Endodermal cell (in vitro differentiated cells): ENCODE measurements at regions not wholly inside any gene's neighbourhood (a gene's known extent, or its start where the extent isn't known, plus 50 kb on each side); places are given as distances from the start of the nearest gene placed in this dataset.

Experiments
- DNase-seq: peaks from one replicate; pipeline ENCODE4 v3.0.0-alpha.2; 2017
- H3K27ac ChIP-seq: 2 replicates; pipeline ENCODE4 v1.5.1; 2013; ENCODE audit warnings: mild to moderate bottlenecking, low read depth, low read length, moderate library complexity
- H3K27me3 ChIP-seq: 2 replicates; pipeline ENCODE4 v1.6.1; 2013; ENCODE audit warnings: mild to moderate bottlenecking, low read length, moderate library complexity; ENCODE audit not compliant: insufficient read depth, control insufficient read depth, poor library complexity, severe bottlenecking
- H3K36me3 ChIP-seq: 2 replicates; pipeline ENCODE4 v1.7.0; 2013; ENCODE audit warnings: mild to moderate bottlenecking, low read length, moderate library complexity; ENCODE audit not compliant: control insufficient read depth, insufficient read depth
- H3K4me1 ChIP-seq: one replicate; pipeline ENCODE4 v1.7.0; 2013; ENCODE audit warnings: low read length; ENCODE audit not compliant: control insufficient read depth, insufficient read depth
- H3K4me3 ChIP-seq: 2 replicates; pipeline ENCODE4 v1.5.1; 2013; ENCODE audit warnings: mild to moderate bottlenecking, low read length, moderate library complexity
- H3K9ac ChIP-seq: 2 replicates; pipeline ENCODE4 v1.6.1; 2013; ENCODE audit warnings: mild to moderate bottlenecking, low read length, moderate library complexity; ENCODE audit not compliant: poor library complexity, severe bottlenecking; ENCODE audit errors: extremely low read depth
- H3K9me3 ChIP-seq: 2 replicates; pipeline ENCODE4 v1.6.1; 2013; ENCODE audit warnings: mild to moderate bottlenecking, low read length, moderate library complexity; ENCODE audit not compliant: control insufficient read depth
- H3K27ac Mint-ChIP-seq: 2 replicates; pipeline ENCODE4 v1.8.0; 2020; ENCODE audit warnings: mixed read lengths
- H3K27me3 Mint-ChIP-seq: 2 replicates; pipeline ENCODE4 v1.8.0; 2021; ENCODE audit warnings: mild to moderate bottlenecking, mixed read lengths; ENCODE audit not compliant: insufficient read depth
- H3K36me3 Mint-ChIP-seq: 2 replicates; pipeline ENCODE4 v1.8.0; 2020; ENCODE audit warnings: low read depth, mixed read lengths
- H3K4me1 Mint-ChIP-seq: 2 replicates; pipeline ENCODE4 v1.8.0; 2020; ENCODE audit warnings: mixed read lengths
- H3K4me3 Mint-ChIP-seq: 2 replicates; pipeline ENCODE4 v1.8.0; 2020; ENCODE audit warnings: mild to moderate bottlenecking, moderate library complexity, mixed read lengths
- H3K9me3 Mint-ChIP-seq: 2 replicates; pipeline ENCODE4 v1.8.0; 2020; ENCODE audit warnings: mild to moderate bottlenecking, mixed read lengths
- CTCF ChIP-seq: fragments of 200-600 bp; sonication (generic); conservative IDR thresholded peaks from 2 replicates; pipeline ENCODE4 v1.5.0; 2021; ENCODE audit warnings: antibody characterized with exemption, mild to moderate bottlenecking
- WGBS, 2 experiments: methylation state at CpG; one replicate each; pipeline versions ENCODE4 v1.1.5 to v1.1.7; 2013; ENCODE audit warnings: missing lambda C conversion rate in 2 of 2, mixed read lengths in 1 of 2; ENCODE audit not compliant: insufficient coverage in 1 of 2, insufficient read length in 1 of 2; 5-methylcytosine and 5-hydroxymethylcytosine counted together

DNA sequence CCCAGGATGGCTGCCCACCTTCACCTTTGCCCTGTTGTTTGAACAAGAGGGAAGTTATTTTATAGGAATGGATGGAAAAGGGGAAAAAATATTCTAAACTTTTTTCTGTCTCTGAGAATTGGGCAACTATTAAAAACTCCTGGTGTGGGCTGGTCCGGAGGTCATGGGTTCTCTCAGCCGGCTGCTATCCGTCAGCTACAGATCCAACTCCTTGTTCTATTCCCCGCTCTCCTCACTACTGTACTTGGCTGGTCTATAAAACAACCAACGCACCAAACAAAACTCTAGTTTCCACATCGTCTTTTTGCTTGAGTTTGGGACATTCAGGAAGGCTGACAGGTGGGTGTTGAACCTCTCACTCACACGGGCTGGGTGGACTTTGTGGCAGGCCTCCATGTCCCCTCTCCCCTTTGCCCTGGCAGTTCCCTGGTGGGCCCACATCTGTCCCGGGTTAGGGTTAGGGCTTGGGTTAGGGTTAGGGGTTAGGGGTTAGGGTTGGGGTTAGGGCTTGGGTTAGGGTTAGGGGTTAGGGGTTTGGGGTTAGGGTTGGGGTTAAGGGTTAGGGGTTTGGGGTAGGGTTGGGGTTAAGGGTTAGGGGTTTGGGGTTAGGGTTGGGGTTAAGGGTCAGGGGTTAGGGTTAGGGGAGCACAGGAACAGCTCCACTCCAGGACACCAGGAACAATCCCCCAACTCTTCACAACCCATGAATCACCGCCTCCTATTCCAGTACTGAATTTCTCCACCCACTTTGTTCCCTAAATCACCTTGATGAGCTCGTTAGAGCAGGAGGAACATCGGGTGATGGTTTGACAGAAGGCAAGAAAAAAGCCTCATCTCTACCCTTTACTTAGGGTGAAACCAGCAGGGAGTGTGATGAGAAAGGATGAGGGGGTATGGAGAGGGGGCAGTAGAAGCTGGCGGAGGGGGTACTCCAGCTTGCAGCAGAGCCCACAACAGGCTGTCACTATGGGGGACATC lies 302.1 kb upstream of the IRX4 start:
- no peak for DNase-seq
- Histone ChIP-seq H3K27me3 (no peaks in the 10 kb centered on the region), H3K9ac (no peak overlapping the region), H3K36me3 (no peaks in the 10 kb centered on the region), H3K9me3 (no peaks in the 10 kb centered on the region), H3K4me1 (peaks cover 7% of the 10 kb centered on the region), H3K4me3 (no peak overlapping the region), H3K27ac (no peak overlapping the region)
- no peaks in the 10 kb centered on the region for H3K36me3 Mint-ChIP-seq
- H3K4me3 Mint-ChIP-seq: no peak overlapping the region
- no peaks in the 10 kb centered on the region for H3K9me3 Mint-ChIP-seq
- 94 to 95% methylated on average over 4 to 12 of the region's 12 CpGs for WGBS, 2 experiments
- peaks cover 76% of the 10 kb centered on the region for H3K27me3 Mint-ChIP-seq
- peaks cover 13% of the 10 kb centered on the region for H3K4me1 Mint-ChIP-seq
- no peak overlapping the region for H3K27ac Mint-ChIP-seq
- TF ChIP-seq CTCF: no peak

- Mint-ChIP-seq H3K27me3 (peaks cover 80% of the 10 kb centered on the region), H3K9me3 (no peaks in the 10 kb centered on the region), H3K4me1 (peaks cover 13% of the 10 kb centered on the region), H3K36me3 (no peaks in the 10 kb centered on the region), H3K4me3 (no peak overlapping the region), H3K27ac (no peak overlapping the region)
- 94 to 95% methylated on average over 5 of the region's 5 CpGs for WGBS, 2 experiments
- Histone ChIP-seq H3K4me3 (no peak overlapping the region), H3K27ac (no peak overlapping the region), H3K4me1 (peaks cover 7% of the 10 kb centered on the region), H3K27me3 (no peaks in the 10 kb centered on the region), H3K36me3 (no peaks in the 10 kb centered on the region), H3K9me3 (no peaks in the 10 kb centered on the region), H3K9ac (no peak overlapping the region)
- no peak for DNase-seq
- TF ChIP-seq CTCF: no peak
Observed at GRCh38 chr5:2184026-2184366, 301.3 kb upstream of the IRX4 start.

DNA sequence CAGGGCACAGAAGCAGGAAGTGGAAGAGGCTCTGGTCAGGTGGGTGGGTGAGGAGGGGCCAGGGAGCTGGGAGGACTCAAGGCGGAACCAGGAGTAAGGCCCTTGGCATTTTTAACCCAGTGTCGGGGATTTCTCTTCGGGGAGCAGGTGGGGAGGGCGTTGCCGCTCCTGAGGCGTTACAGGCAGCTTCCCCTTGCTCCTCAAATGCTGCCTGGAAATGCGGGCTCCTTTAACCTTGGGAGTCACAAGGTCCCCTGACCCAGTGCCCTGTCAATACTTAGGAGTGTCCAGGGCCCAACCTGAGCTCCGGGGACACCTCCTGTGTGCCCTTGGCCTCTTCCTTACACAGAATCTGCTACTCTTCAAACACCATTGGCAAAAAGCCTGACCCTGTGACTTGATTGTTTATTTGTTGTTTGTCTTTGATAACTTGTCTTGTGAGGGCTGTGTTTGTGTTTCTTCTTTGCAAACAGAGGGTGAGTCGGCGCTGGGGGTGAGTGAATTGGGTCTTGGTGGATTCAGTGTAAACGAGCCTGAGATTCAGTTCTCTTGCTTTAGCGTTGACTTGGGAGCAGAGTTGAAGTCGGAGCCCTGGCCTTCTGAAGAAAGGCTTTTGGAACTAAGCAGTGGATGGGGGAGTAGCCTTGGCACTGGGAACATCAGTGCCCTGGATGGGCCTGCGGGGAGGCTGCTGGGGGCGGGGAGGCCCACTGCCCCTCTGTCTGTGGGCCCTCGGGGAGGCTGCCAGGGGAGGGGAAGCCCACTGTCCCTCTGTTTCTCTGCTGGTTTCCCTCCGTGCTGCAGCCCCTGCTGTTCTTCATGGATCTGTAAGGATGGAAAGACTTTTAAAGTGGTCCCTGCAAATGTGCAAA lies 300.7 kb upstream of the IRX4 start:
- Mint-ChIP-seq H3K9me3 (no peaks in the 10 kb centered on the region), H3K4me1 (peaks cover 13% of the 10 kb centered on the region), H3K27me3 (peaks cover 76% of the 10 kb centered on the region), H3K4me3 (no peak overlapping the region), H3K27ac (peak overlapping the region; percentile 27), H3K36me3 (no peaks in the 10 kb centered on the region)
- Histone ChIP-seq H3K9ac (no peak overlapping the region), H3K9me3 (no peaks in the 10 kb centered on the region), H3K36me3 (no peaks in the 10 kb centered on the region), H3K27me3 (no peaks in the 10 kb centered on the region), H3K4me3 (no peak overlapping the region), H3K27ac (no peak overlapping the region), H3K4me1 (peaks cover 7% of the 10 kb centered on the region)
- 74 to 85% methylated on average over 9 to 17 of the region's 17 CpGs for WGBS, 2 experiments
- no peak for TF ChIP-seq CTCF
- DNase-seq: peak; percentile 64
